GM12878 (cell line): ENCODE measurements at regions not wholly inside any gene's neighbourhood (a gene's known extent, or its start where the extent isn't known, plus 50 kb on each side); places are given as distances from the start of the nearest gene placed in this dataset.

Experiments
- ATAC-seq: fragments of 200-7000 bp; cut with Tn5 transposase; 3 replicates; pipeline ENCODE4 v1.9.1; 2020; ENCODE audit warnings: mild to moderate bottlenecking, moderate library complexity
- BruUV-seq: library from RNA; stranded (reverse); fragments of 400-500 nt; replicated peaks from 2 replicates; lab custom pipeline; 2021; lab: Mats Ljungman, UMichigan
- CTCF ChIA-PET: fragments of 300-600 bp; sonication (Branson Sonifier 250); formaldehyde crosslinking; extraction: SDS; loops from one replicate; lab custom pipeline; 2021; ENCODE audit warnings: inconsistent platforms; lab: Yijun Ruan, JAX
- POLR2A ChIA-PET: fragments of 350-600 bp; formaldehyde crosslinking; extraction: SDS; loops from one replicate; lab custom pipeline; 2021; ENCODE audit warnings: inconsistent platforms; lab: Charles Lee
- RAD21 ChIA-PET: fragments of 300-600 bp; sonication (Branson Sonifier 250); formaldehyde crosslinking; loops from one replicate; lab custom pipeline; 2023; ENCODE audit warnings: antibody characterized with exemption; ENCODE audit not compliant: unreplicated experiment; lab: Charles Lee
- SMC1A ChIA-PET: fragments of 300-600 bp; sonication (Branson Sonifier 250); formaldehyde crosslinking; loops from one replicate; lab custom pipeline; 2023; ENCODE audit not compliant: unreplicated experiment, uncharacterized antibody; lab: Charles Lee
- DNase-seq: peaks from one replicate; pipeline ENCODE4 v3.0.0-alpha.2; 2011; ENCODE audit warnings: low read depth, low spot score
- FAIRE-seq: peaks from 3 replicates; lab custom pipeline; 2011; peaks lifted over from hg19 to GRCh38; lab: Jason Lieb, UNC
- H2AFZ ChIP-seq: 2 replicates; pipeline ENCODE4 v1.6.0; 2011; ENCODE audit warnings: low read depth, low read length, control low read depth; ENCODE audit not compliant: control insufficient read depth
- H3K27ac ChIP-seq: 2 replicates; pipeline ENCODE4 v1.5.1; 2011; ENCODE audit warnings: control low read depth; ENCODE audit not compliant: control insufficient read depth, insufficient read depth
- H3K27me3 ChIP-seq, 2 experiments: replicated peaks in 1 of 2; 2 replicates each; pipeline versions ENCODE4 v1.6.0 to v1.6.1; 2011; ENCODE audit warnings: low read length in 1 of 2; ENCODE audit not compliant: control insufficient read depth in 2 of 2, insufficient read depth in 2 of 2
- H3K36me3 ChIP-seq, 2 experiments: 2 replicates each; pipeline ENCODE4 v1.5.1; 2011; ENCODE audit warnings: low read length in 1 of 2; ENCODE audit not compliant: control insufficient read depth in 2 of 2, insufficient read depth in 2 of 2
- H3K4me1 ChIP-seq: 2 replicates; pipeline ENCODE4 v1.6.1; 2011; ENCODE audit warnings: mild to moderate bottlenecking, low read length, moderate library complexity, mixed read lengths; ENCODE audit not compliant: control insufficient read depth, insufficient read depth
- H3K4me2 ChIP-seq: 2 replicates; pipeline ENCODE4 v1.6.0; 2011; ENCODE audit warnings: control low read depth; ENCODE audit not compliant: control insufficient read depth, insufficient read depth
- H3K4me3 ChIP-seq: fragments of 200-600 bp; sonication (generic); 2 replicates; pipeline ENCODE4 v1.5.1; 2016
- H3K79me2 ChIP-seq: 2 replicates; pipeline ENCODE4 v1.6.0; 2011; ENCODE audit warnings: low read length; ENCODE audit not compliant: control insufficient read depth, insufficient read depth
- H3K9ac ChIP-seq: 2 replicates; pipeline ENCODE4 v1.8.0; 2011; ENCODE audit warnings: low read length, control low read depth, mixed read lengths; ENCODE audit not compliant: control insufficient read depth, insufficient read depth
- H3K9me3 ChIP-seq: replicated peaks from 3 replicates; pipeline ENCODE4 v1.5.1; 2011; ENCODE audit warnings: mild to moderate bottlenecking, low read length; ENCODE audit not compliant: control insufficient read depth, insufficient read depth
- H4K20me1 ChIP-seq: 2 replicates; pipeline ENCODE4 v1.6.0; 2011; ENCODE audit not compliant: control insufficient read depth, insufficient read depth
- EGR1 ChIP-seq, 2 experiments: IDR thresholded peaks; 1 replicate in 1 of 2; 2 replicates in 1 of 2; pipeline ENCODE4 v1.6.1; 2011 to 2012; ENCODE audit warnings: low read depth in 2 of 2, low read length in 2 of 2, borderline replicate concordance in 1 of 2, mild to moderate bottlenecking in 1 of 2, moderate library complexity in 1 of 2
- IKZF1 ChIP-seq: fragments of 450-650 bp; conservative IDR thresholded peaks from 2 replicates; pipeline ENCODE4 v1.6.1; 2017; ENCODE audit warnings: antibody characterized with exemption, mild to moderate bottlenecking
- MXI1 ChIP-seq: fragments of 150-350 bp; IDR thresholded peaks from 2 replicates; pipeline ENCODE4 v1.6.1; 2011; ENCODE audit warnings: low read depth, mild to moderate bottlenecking, inconsistent platforms, low read length, improper control_type of control experiment
- NFXL1 ChIP-seq: fragments of 450-650 bp; IDR thresholded peaks from 2 replicates; pipeline ENCODE4 v1.6.1; 2017; ENCODE audit warnings: antibody characterized with exemption, mild to moderate bottlenecking, borderline replicate concordance
- RAD21 ChIP-seq: IDR thresholded peaks from 2 replicates; pipeline ENCODE4 v1.6.1; 2011; ENCODE audit warnings: mild to moderate bottlenecking, low read depth, low read length, moderate library complexity; ENCODE audit not compliant: insufficient read depth
- RFX5 ChIP-seq: IDR thresholded peaks from 2 replicates; pipeline ENCODE4 v1.6.1; 2011; ENCODE audit warnings: low read depth, low read length, improper control_type of control experiment
- SUPT20H ChIP-seq: IDR thresholded peaks from 2 replicates; pipeline ENCODE4 v1.6.1; 2011; ENCODE audit warnings: low read depth, mild to moderate bottlenecking, low read length, moderate library complexity, borderline replicate concordance; ENCODE audit not compliant: control insufficient read depth
- WGBS: methylation state at CpG from one replicate; pipeline ENCODE4 v1.1.6; 2016; ENCODE audit warnings: low lambda C conversion rate; ENCODE audit not compliant: insufficient replicate concordance, insufficient coverage; ENCODE audit errors: missing lambda C conversion rate; 5-methylcytosine and 5-hydroxymethylcytosine counted together
- in situ Hi-C: fragments of 300-500 bp; cut with MboI; formaldehyde crosslinking; loops from 9 replicates; pipeline ENCODE4 v1.14.3; 2018; ENCODE audit warnings: mixed read lengths
- intact Hi-C: fragments of 100-400 bp; cut with micrococcal nuclease; formaldehyde crosslinking; loops from one replicate; pipeline ENCODE4 v1.14.2; 2022; ENCODE audit not compliant: unreplicated experiment
- TF ChIP-seq, protein P1 (sequence below): IDR thresholded peaks from 2 replicates; pipeline ENCODE4 v1.6.1; 2011; ENCODE audit warnings: low read depth, low read length, improper control_type of control experiment, borderline replicate concordance

DNA sequence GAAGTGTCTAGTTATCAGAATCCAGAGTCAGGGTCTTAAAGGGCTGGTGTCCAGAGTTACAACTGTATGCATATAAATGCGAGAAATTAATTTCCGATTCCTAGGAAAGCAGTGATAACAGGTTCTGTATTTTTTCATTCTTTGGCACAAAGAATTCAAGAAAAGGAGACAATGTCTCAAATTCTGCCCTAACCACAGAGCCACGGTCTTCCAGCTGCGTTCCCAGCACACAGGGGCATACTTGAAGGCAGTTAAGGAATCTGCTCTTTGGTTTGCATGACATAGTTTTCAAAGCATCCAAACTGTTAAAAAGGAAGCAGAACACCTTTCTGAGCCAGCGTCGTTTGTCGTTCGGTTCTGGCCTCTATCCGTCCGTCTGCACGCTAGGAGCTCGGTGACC is 416.9 kb upstream of the MKI67 start:
- no peaks in the 10 kb centered on the region for H3K4me1 ChIP-seq
- intact Hi-C loops = no loop called here
- H3K4me2 ChIP-seq = no peak overlapping the region
- no peak overlapping the region for H3K27ac ChIP-seq
- no peaks in the 10 kb centered on the region for H3K9me3 ChIP-seq
- ATAC-seq (no peak), DNase-seq (no peak)
- no peaks in the 10 kb centered on the region for H4K20me1 ChIP-seq
- in situ Hi-C loops = no loop called here
- H3K79me2 ChIP-seq = no peaks in the 10 kb centered on the region
- H3K36me3 ChIP-seq = no peaks in the 10 kb centered on the region
- SMC1A ChIA-PET = interaction anchor here (1.0 kb wide), 1 partner anchor 15 kb away, joined by 3 read pairs; no protein-coding TSS in a partner anchor
- POLR2A ChIA-PET = no interaction called here
- no peak overlapping the region for H3K4me3 ChIP-seq
- CTCF ChIA-PET = no interaction called here
- H2AFZ ChIP-seq = no peak overlapping the region
- WGBS = 65% methylated on average over 12 of the region's 12 CpGs
- no peak overlapping the region for H3K9ac ChIP-seq
- H3K27me3 ChIP-seq = peaks cover 1 to 5% of the 10 kb centered on the region in 2 experiments; a peak in 3 of 4 replicates
- RAD21 ChIA-PET = no interaction called here
- TF ChIP-seq SUPT20H (no peak), EGR1 (IDR thresholded peaks at IDR 0.05; ENCODE audit: borderline replicate concordance in 1 of 2, low read depth in 2 of 2, low read length in 2 of 2) (no peak), RFX5 (no peak), IKZF1 (no peak), MXI1 (no peak), NFXL1 (no peak), RAD21 (no peak)
- TF ChIP-seq, protein P1, sequence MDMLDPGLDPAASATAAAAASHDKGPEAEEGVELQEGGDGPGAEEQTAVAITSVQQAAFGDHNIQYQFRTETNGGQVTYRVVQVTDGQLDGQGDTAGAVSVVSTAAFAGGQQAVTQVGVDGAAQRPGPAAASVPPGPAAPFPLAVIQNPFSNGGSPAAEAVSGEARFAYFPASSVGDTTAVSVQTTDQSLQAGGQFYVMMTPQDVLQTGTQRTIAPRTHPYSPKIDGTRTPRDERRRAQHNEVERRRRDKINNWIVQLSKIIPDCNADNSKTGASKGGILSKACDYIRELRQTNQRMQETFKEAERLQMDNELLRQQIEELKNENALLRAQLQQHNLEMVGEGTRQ = no peak
- TF ChIP-seq, all 136 proteins: peak for 0
- FAIRE-seq = no peak
- no TSS peak for BruUV-seq
